MCF 10A (cell line): ENCODE measurements at regions not wholly inside any gene's neighbourhood (a gene's known extent, or its start where the extent isn't known, plus 50 kb on each side); places are given as distances from the start of the nearest gene placed in this dataset.
"Not testable (repeated sequence)": the region's sequence is repeated elsewhere in the genome, so short reads cannot be mapped to it uniquely, and the experiment has no call there.

Source experiments
- BruUV-seq: library from RNA; stranded (reverse); fragments of 400-500 nt; replicated peaks from 2 replicates; lab custom pipeline; 2021; lab: Mats Ljungman, UMichigan
- CTCF ChIA-PET: fragments of 300-600 bp; sonication (Branson Sonifier 250); formaldehyde crosslinking; extraction: SDS; loops from one replicate; lab custom pipeline; 2021; ENCODE audit warnings: antibody characterized with exemption, inconsistent platforms; lab: Yijun Ruan, JAX
- POLR2A ChIA-PET: fragments of 300-600, 350-650 bp; sonication (Branson Sonifier 250); formaldehyde crosslinking; extraction: SDS; loops from one replicate; lab custom pipeline; 2020; ENCODE audit warnings: antibody characterized with exemption, inconsistent platforms; lab: Yijun Ruan, JAX
- DNase-seq: peaks from one replicate; pipeline ENCODE4 v3.0.0-alpha.2; 2018; ENCODE audit not compliant: unreplicated experiment
- H3K27ac Mint-ChIP-seq: one replicate; pipeline ENCODE4 v1.8.0; 2022; ENCODE audit warnings: mild to moderate bottlenecking, low read depth, mixed read lengths; ENCODE audit not compliant: unreplicated experiment
- H3K27me3 Mint-ChIP-seq: one replicate; pipeline ENCODE4 v1.8.0; 2022; ENCODE audit warnings: mixed read lengths; ENCODE audit not compliant: insufficient read depth, unreplicated experiment
- H3K36me3 Mint-ChIP-seq: one replicate; pipeline ENCODE4 v1.8.0; 2022; ENCODE audit warnings: mild to moderate bottlenecking, moderate library complexity, mixed read lengths; ENCODE audit not compliant: insufficient read depth, unreplicated experiment
- H3K4me1 Mint-ChIP-seq: one replicate; pipeline ENCODE4 v1.8.0; 2022; ENCODE audit warnings: mixed read lengths; ENCODE audit not compliant: insufficient read depth, unreplicated experiment
- H3K4me3 Mint-ChIP-seq: one replicate; pipeline ENCODE4 v1.8.0; 2022; ENCODE audit warnings: mild to moderate bottlenecking, moderate library complexity, mixed read lengths; ENCODE audit not compliant: unreplicated experiment
- H3K9me3 Mint-ChIP-seq: one replicate; pipeline ENCODE4 v1.8.0; 2022; ENCODE audit warnings: mixed read lengths; ENCODE audit not compliant: unreplicated experiment
- intact Hi-C: fragments of 100-400 bp; cut with micrococcal nuclease; formaldehyde crosslinking; loops from 2 replicates; pipeline ENCODE4 v1.14.1; 2022
- TF ChIP-seq, protein P1 (sequence below): fragments of 200-600 bp; IDR thresholded peaks from one replicate; pipeline ENCODE4 v1.8.0; 2022; ENCODE audit warnings: antibody characterized with exemption, mild to moderate bottlenecking; ENCODE audit not compliant: unreplicated experiment

DNA sequence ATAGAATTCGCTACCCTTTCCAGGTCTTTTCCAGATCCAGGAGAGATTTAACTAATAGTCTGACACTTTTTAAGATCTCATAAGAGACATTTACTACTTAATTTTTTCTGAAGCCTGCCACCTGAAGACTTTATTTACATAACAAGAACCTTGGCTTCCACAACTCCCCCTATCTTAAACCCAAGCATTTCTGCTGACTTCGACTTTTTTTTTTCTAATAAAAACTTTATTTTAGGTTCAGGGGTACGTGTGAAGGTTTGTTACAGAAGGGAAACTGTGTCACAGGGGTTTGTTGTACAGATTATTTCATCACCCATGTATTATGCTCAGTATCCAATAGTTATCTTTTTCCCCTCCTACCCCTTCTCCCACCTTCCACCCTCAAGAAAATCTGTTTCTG is 64.9 kb upstream of the OR14J1 start:
- POLR2A ChIA-PET = no interaction called here
- intact Hi-C loops = no loop called here
- H3K9me3 Mint-ChIP-seq = peaks cover 1% of the 10 kb centered on the region
- CTCF ChIA-PET = interaction anchor here (0.6 kb wide), 1 partner anchor 116 kb away, joined by 6 read pairs; no protein-coding TSS in a partner anchor
- DNase-seq = no peak
- no peak overlapping the region for H3K4me3 Mint-ChIP-seq
- TF ChIP-seq, protein P1, sequence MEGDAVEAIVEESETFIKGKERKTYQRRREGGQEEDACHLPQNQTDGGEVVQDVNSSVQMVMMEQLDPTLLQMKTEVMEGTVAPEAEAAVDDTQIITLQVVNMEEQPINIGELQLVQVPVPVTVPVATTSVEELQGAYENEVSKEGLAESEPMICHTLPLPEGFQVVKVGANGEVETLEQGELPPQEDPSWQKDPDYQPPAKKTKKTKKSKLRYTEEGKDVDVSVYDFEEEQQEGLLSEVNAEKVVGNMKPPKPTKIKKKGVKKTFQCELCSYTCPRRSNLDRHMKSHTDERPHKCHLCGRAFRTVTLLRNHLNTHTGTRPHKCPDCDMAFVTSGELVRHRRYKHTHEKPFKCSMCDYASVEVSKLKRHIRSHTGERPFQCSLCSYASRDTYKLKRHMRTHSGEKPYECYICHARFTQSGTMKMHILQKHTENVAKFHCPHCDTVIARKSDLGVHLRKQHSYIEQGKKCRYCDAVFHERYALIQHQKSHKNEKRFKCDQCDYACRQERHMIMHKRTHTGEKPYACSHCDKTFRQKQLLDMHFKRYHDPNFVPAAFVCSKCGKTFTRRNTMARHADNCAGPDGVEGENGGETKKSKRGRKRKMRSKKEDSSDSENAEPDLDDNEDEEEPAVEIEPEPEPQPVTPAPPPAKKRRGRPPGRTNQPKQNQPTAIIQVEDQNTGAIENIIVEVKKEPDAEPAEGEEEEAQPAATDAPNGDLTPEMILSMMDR = no peak
- H3K27me3 Mint-ChIP-seq = peaks cover 49% of the 10 kb centered on the region
- H3K27ac Mint-ChIP-seq = no peak overlapping the region
- H3K4me1 Mint-ChIP-seq = no peaks in the 10 kb centered on the region
- BruUV-seq = no TSS peak
- H3K36me3 Mint-ChIP-seq = no peaks in the 10 kb centered on the region

DNA sequence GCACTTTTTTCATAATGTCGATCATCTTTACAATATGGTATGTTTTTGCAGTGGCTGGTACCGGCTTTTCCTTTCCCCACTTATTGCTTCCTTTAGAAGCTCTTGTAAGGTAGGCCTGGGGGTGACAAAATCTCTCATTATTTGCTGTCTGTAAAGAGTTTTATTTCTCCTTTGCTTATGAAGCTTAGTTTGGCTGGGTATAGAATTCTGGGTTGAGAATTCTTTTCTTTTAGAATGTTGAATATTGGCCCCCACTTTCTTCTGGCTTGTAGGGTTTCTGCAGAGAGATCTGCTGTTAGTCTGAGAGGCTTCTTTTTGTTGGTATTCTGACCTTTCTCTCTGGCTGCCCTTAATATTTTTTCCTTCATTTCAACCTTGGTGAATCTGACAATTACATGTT is 58.5 kb upstream of the OR14J1 start:
- intact Hi-C loops, H3K4me1 Mint-ChIP-seq, H3K4me3 Mint-ChIP-seq, DNase-seq, BruUV-seq, H3K27ac Mint-ChIP-seq, CTCF ChIA-PET, H3K36me3 Mint-ChIP-seq: not testable (repeated sequence)
- Mint-ChIP-seq H3K9me3 (peaks cover 15% of the 10 kb centered on the region), H3K27me3 (peaks cover 26% of the 10 kb centered on the region)
- POLR2A ChIA-PET = interaction anchor here (0.7 kb wide), 1 partner anchor 90 kb away, joined by 3 read pairs; no protein-coding TSS in a partner anchor
